ENCODE measurements at regions not wholly inside any gene's neighbourhood (a gene's known extent, or its start where the extent isn't known, plus 50 kb on each side); places are given as distances from the start of the nearest gene placed in this dataset.

DNA sequence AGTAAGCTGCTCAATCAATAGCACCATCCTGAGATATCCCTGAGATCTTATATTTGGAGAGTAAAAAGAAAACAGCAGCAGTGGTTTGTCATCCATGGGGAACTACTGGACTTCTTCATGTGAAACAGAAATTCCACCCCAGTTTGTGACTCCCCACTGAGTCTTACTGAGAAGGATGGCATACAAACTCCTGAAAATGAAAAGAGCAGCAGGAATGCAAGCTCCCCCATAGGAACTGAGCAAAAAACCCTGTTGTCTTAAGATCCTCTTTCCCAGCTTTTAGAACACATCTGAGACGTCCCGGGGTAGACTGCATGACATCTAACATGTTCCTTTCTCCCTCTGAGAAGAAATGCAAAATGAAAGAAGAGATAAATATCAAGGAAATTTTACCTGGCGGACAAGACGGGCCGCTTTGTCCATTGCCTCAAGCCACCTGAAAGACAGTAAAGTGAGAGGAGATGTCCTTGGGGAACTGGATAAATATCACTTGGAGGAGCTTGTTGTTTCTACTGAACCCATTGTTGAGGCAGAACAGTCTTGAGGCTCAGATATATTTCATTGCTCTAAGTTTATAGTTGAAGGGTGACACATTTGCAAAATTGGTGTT, 117.1 kb downstream of the NUDT12 start:
- Histone ChIP-seq H3K4me1 (ENCODE audit: control insufficient read depth in 1 of 2, extremely low read depth in 1 of 2, insufficient read depth in 2 of 2, low read length in 2 of 2) (no peaks in the 10 kb centered on the region), H3K36me3 (ENCODE audit: control insufficient read depth in 2 of 2, extremely low read depth in 1 of 2, insufficient read depth in 1 of 2, low read length in 1 of 2) (peaks cover 0 to 4% of the 10 kb centered on the region in 2 donors), H3K9me3 (no peaks in the 10 kb centered on the region), H3K27ac (ENCODE audit: low read length) (no peak overlapping the region), H3K4me3 (ENCODE audit: control insufficient read depth in 1 of 2, extremely low read depth in 1 of 2, low read length in 1 of 2) (no peak overlapping the region), H3K27me3 (replicated peaks in 1 of 2; ENCODE audit: control insufficient read depth in 2 of 2, extremely low read depth in 1 of 2, insufficient read depth in 2 of 2, low read length in 1 of 2) (no peaks in the 10 kb centered on the region)
- WGBS (ENCODE audit: insufficient coverage), result 70% methylated on average over 3 of the region's 5 CpGs
- Mint-ChIP-seq H3K36me3 (no peaks in the 10 kb centered on the region), H3K4me3 (no peak overlapping the region), H3K27ac (no peak overlapping the region), H3K4me1 (no peaks in the 10 kb centered on the region), H3K27me3 (peaks cover 2 to 13% of the 10 kb centered on the region in 2 donors), H3K9me3 (peaks cover 0 to 5% (median 5%) of the 10 kb centered on the region in 3 donors)
- CTCF ChIA-PET, result no interaction called here
- POLR2A ChIA-PET, result no interaction called here
- no peak for ATAC-seq (replicated peaks in 1 of 4)
- DNase-seq, result no peak

GRCh38 chr5:103444333-103445038, 118.1 kb downstream of the NUDT12 start:
- no peak overlapping the region for H3K4me3 Mint-ChIP-seq
- no peaks in the 10 kb centered on the region for H3K36me3 Mint-ChIP-seq
- 54% methylated on average over 1 of the region's 4 CpGs for WGBS (ENCODE audit: insufficient coverage)
- Histone ChIP-seq H3K4me1 (ENCODE audit: control insufficient read depth in 1 of 2, extremely low read depth in 1 of 2, insufficient read depth in 2 of 2, low read length in 2 of 2) (no peaks in the 10 kb centered on the region), H3K36me3 (ENCODE audit: control insufficient read depth in 2 of 2, extremely low read depth in 1 of 2, insufficient read depth in 1 of 2, low read length in 1 of 2) (peaks cover 0 to 4% of the 10 kb centered on the region in 2 donors), H3K27ac (ENCODE audit: low read length) (no peak overlapping the region), H3K9me3 (no peaks in the 10 kb centered on the region), H3K4me3 (ENCODE audit: control insufficient read depth in 1 of 2, extremely low read depth in 1 of 2, low read length in 1 of 2) (no peak overlapping the region), H3K27me3 (replicated peaks in 1 of 2; ENCODE audit: control insufficient read depth in 2 of 2, extremely low read depth in 1 of 2, insufficient read depth in 2 of 2, low read length in 1 of 2) (no peaks in the 10 kb centered on the region)
- H3K27me3 Mint-ChIP-seq, result peaks cover 2 to 12% of the 10 kb centered on the region in 2 donors
- POLR2A ChIA-PET, result no interaction called here
- DNase-seq, result no peak
- CTCF ChIA-PET, result no interaction called here
- ATAC-seq (replicated peaks in 1 of 4), result no peak
- no peak overlapping the region for H3K27ac Mint-ChIP-seq
- H3K4me1 Mint-ChIP-seq, result no peaks in the 10 kb centered on the region
- H3K9me3 Mint-ChIP-seq, result peaks cover 7 to 14% (median 13%) of the 10 kb centered on the region in 3 donors

DNA sequence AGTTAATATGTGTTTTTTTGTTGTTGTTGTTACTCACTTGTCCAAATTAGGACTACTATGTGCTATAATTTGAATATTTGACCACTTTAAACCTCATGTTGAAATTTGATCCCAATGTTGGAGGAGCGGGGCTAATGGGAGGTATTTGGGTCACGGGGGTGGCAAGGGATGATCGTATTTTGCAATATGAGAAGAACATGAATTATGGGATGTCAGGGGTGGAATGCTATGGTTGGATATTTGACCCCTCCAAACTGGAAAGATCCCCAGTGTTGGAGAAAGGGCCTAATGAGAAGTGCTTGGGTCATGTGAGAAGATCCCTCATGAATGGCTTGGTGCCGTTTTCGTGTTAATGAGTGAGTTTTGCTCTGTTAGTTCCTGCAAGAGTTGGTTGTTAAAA, 119.8 kb downstream of the NUDT12 start:
- no peak overlapping the region for H3K27ac ChIP-seq (ENCODE audit: low read length)
- H3K27me3 Mint-ChIP-seq, result peaks cover 2 to 9% of the 10 kb centered on the region in 2 donors
- H3K4me1 ChIP-seq (ENCODE audit: control insufficient read depth in 1 of 2, extremely low read depth in 1 of 2, insufficient read depth in 2 of 2, low read length in 2 of 2), result no peaks in the 10 kb centered on the region
- POLR2A ChIA-PET, result interaction anchor here in 1 of 2 donors (0.6 kb wide), 1 partner anchor 580 kb away, joined by 3 read pairs; no protein-coding TSS in a partner anchor
- H3K4me3 Mint-ChIP-seq, result no peak overlapping the region
- DNase-seq (no peak), ATAC-seq (replicated peaks in 1 of 4) (no peak)
- no peaks in the 10 kb centered on the region for H3K9me3 ChIP-seq
- CTCF ChIA-PET, result no interaction called here
- peaks cover 10 to 27% (median 13%) of the 10 kb centered on the region in 3 donors for H3K9me3 Mint-ChIP-seq
- no peaks in the 10 kb centered on the region for H3K4me1 Mint-ChIP-seq
- no peaks in the 10 kb centered on the region for H3K36me3 Mint-ChIP-seq
- no peaks in the 10 kb centered on the region for H3K27me3 ChIP-seq (replicated peaks in 1 of 2; ENCODE audit: control insufficient read depth in 2 of 2, extremely low read depth in 1 of 2, insufficient read depth in 2 of 2, low read length in 1 of 2)
- H3K36me3 ChIP-seq (ENCODE audit: control insufficient read depth in 2 of 2, extremely low read depth in 1 of 2, insufficient read depth in 1 of 2, low read length in 1 of 2), result peaks cover 0 to 4% of the 10 kb centered on the region in 2 donors
- no peak overlapping the region for H3K27ac Mint-ChIP-seq
- 93% methylated on average over 3 of the region's 5 CpGs for WGBS (ENCODE audit: insufficient coverage)
- H3K4me3 ChIP-seq (ENCODE audit: control insufficient read depth in 1 of 2, extremely low read depth in 1 of 2, low read length in 1 of 2), result no peak overlapping the region

- ChIA-PET CTCF (interaction anchor here in 1 of 2 donors (0.9 kb wide), 1 partner anchor 11 kb away, joined by 3 read pairs; no protein-coding TSS in a partner anchor), POLR2A (no interaction called here)
- DNase-seq (no peak), ATAC-seq (replicated peaks in 1 of 4) (no peak)
- no peaks in the 10 kb centered on the region for H3K4me1 Mint-ChIP-seq
- H3K36me3 Mint-ChIP-seq, result no peaks in the 10 kb centered on the region
- peaks cover 0 to 9% of the 10 kb centered on the region in 2 donors for H3K27me3 Mint-ChIP-seq
- no peak overlapping the region for H3K4me3 ChIP-seq (ENCODE audit: control insufficient read depth in 1 of 2, extremely low read depth in 1 of 2, low read length in 1 of 2)
- H3K27ac Mint-ChIP-seq, result no peak overlapping the region
- peaks cover 0 to 4% of the 10 kb centered on the region in 2 donors for H3K36me3 ChIP-seq (ENCODE audit: control insufficient read depth in 2 of 2, extremely low read depth in 1 of 2, insufficient read depth in 1 of 2, low read length in 1 of 2)
- H3K4me1 ChIP-seq (ENCODE audit: control insufficient read depth in 1 of 2, extremely low read depth in 1 of 2, insufficient read depth in 2 of 2, low read length in 2 of 2), result no peaks in the 10 kb centered on the region
- H3K9me3 ChIP-seq, result no peaks in the 10 kb centered on the region
- peaks cover 10 to 31% (median 13%) of the 10 kb centered on the region in 3 donors for H3K9me3 Mint-ChIP-seq
- H3K27me3 ChIP-seq (replicated peaks in 1 of 2; ENCODE audit: control insufficient read depth in 2 of 2, extremely low read depth in 1 of 2, insufficient read depth in 2 of 2, low read length in 1 of 2), result no peaks in the 10 kb centered on the region
- no peak overlapping the region for H3K4me3 Mint-ChIP-seq
- no CpG with 5 or more reads among the region's 2 CpGs for WGBS (ENCODE audit: insufficient coverage)
- H3K27ac ChIP-seq (ENCODE audit: low read length), result no peak overlapping the region
Observed at GRCh38 chr5:103441523-103441922, 121.1 kb downstream of the NUDT12 start.

- CTCF ChIA-PET, result interaction anchor here in 1 of 2 donors (0.7 kb wide), 1 partner anchor 33 kb away, joined by 3 read pairs; no protein-coding TSS in a partner anchor
- ATAC-seq (replicated peaks in 1 of 4) (no peak), DNase-seq (no peak)
- H3K4me1 Mint-ChIP-seq, result no peaks in the 10 kb centered on the region
- WGBS (ENCODE audit: insufficient coverage), result no CpG with 5 or more reads among the region's 2 CpGs
- H3K36me3 Mint-ChIP-seq, result no peaks in the 10 kb centered on the region
- Histone ChIP-seq H3K9me3 (no peaks in the 10 kb centered on the region), H3K27ac (ENCODE audit: low read length) (no peak overlapping the region), H3K27me3 (replicated peaks in 1 of 2; ENCODE audit: control insufficient read depth in 2 of 2, extremely low read depth in 1 of 2, insufficient read depth in 2 of 2, low read length in 1 of 2) (peaks cover 0 to 4% of the 10 kb centered on the region in 2 experiments), H3K4me3 (ENCODE audit: control insufficient read depth in 1 of 2, extremely low read depth in 1 of 2, low read length in 1 of 2) (no peak overlapping the region), H3K36me3 (ENCODE audit: control insufficient read depth in 2 of 2, extremely low read depth in 1 of 2, insufficient read depth in 1 of 2, low read length in 1 of 2) (no peaks in the 10 kb centered on the region), H3K4me1 (ENCODE audit: control insufficient read depth in 1 of 2, extremely low read depth in 1 of 2, insufficient read depth in 2 of 2, low read length in 2 of 2) (no peaks in the 10 kb centered on the region)
- H3K27me3 Mint-ChIP-seq, result no peaks in the 10 kb centered on the region
- no peak overlapping the region for H3K27ac Mint-ChIP-seq
- no peak overlapping the region for H3K4me3 Mint-ChIP-seq
- POLR2A ChIA-PET, result no interaction called here
- peaks cover 10 to 31% (median 13%) of the 10 kb centered on the region in 3 donors for H3K9me3 Mint-ChIP-seq
Observed at GRCh38 chr5:103439007-103439406, 123.6 kb downstream of the NUDT12 start.

DNA sequence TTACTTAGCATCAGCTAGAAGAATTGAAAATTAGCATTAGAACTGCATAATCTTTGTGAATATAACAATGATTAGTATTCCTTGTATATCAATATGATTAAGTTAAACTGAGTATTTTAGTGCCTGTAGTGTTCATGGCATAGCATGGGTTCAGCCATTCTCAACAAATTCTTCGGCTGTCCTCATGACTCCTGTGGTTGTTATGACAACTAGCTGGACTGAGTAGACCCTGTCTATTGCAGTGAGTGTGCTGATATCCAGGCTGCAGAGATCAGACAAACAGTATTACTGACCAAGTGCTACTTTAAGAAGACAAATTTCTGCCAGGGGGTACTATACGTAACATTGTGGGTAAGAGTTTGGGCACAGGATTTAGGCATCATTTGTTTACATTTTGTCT, 125.9 kb downstream of the NUDT12 start:
- no peak overlapping the region for H3K27ac Mint-ChIP-seq
- Histone ChIP-seq H3K4me1 (ENCODE audit: control insufficient read depth in 1 of 2, extremely low read depth in 1 of 2, insufficient read depth in 2 of 2, low read length in 2 of 2) (no peaks in the 10 kb centered on the region), H3K27ac (ENCODE audit: low read length) (no peak overlapping the region), H3K9me3 (no peaks in the 10 kb centered on the region), H3K36me3 (ENCODE audit: control insufficient read depth in 2 of 2, extremely low read depth in 1 of 2, insufficient read depth in 1 of 2, low read length in 1 of 2) (no peaks in the 10 kb centered on the region), H3K4me3 (ENCODE audit: control insufficient read depth in 1 of 2, extremely low read depth in 1 of 2, low read length in 1 of 2) (no peak overlapping the region), H3K27me3 (replicated peaks in 1 of 2; ENCODE audit: control insufficient read depth in 2 of 2, extremely low read depth in 1 of 2, insufficient read depth in 2 of 2, low read length in 1 of 2) (peaks cover 0 to 5% of the 10 kb centered on the region in 2 experiments)
- no peak overlapping the region for H3K4me3 Mint-ChIP-seq
- no peak for DNase-seq
- no peaks in the 10 kb centered on the region for H3K4me1 Mint-ChIP-seq
- peaks cover 10 to 31% (median 13%) of the 10 kb centered on the region in 3 donors for H3K9me3 Mint-ChIP-seq
- 100% methylated on average over 1 of the region's 2 CpGs for WGBS (ENCODE audit: insufficient coverage)
- no peaks in the 10 kb centered on the region for H3K27me3 Mint-ChIP-seq
- ChIA-PET POLR2A (no interaction called here), CTCF (no interaction called here)
- ATAC-seq (replicated peaks in 1 of 4), result no peak
- H3K36me3 Mint-ChIP-seq, result no peaks in the 10 kb centered on the region

All from T-cell (primary cell).